GM12892 (cell line): ENCODE measurements at regions not wholly inside any gene's neighbourhood (a gene's known extent, or its start where the extent isn't known, plus 50 kb on each side); places are given as distances from the start of the nearest gene placed in this dataset.

ENCODE experiments used
- DNase-seq: peaks from one replicate; pipeline ENCODE4 v3.0.0; 2011; ENCODE audit not compliant: insufficient read length
- FAIRE-seq: peaks from 2 replicates; lab custom pipeline; 2011; peaks lifted over from hg19 to GRCh38; lab: Jason Lieb, UNC
- POLR2A ChIP-seq: IDR thresholded peaks from 2 replicates; pipeline ENCODE4 v1.6.1; 2011; ENCODE audit warnings: low read depth, low read length, control low read depth
- POLR2AphosphoS5 ChIP-seq: IDR thresholded peaks from 2 replicates; pipeline ENCODE4 v1.6.1; 2011; ENCODE audit warnings: low read depth, low read length, control low read depth
- TAF1 ChIP-seq: IDR thresholded peaks from 2 replicates; pipeline ENCODE4 v1.6.1; 2011; ENCODE audit warnings: low read depth, mild to moderate bottlenecking, control low read depth, low read length, borderline replicate concordance

GRCh38 chr2:216922175-216922780, 62.4 kb upstream of the TNP1 start:
- DNase-seq (no peak), FAIRE-seq (no peak)
- TF ChIP-seq POLR2A = no peak
- no peak for TF ChIP-seq POLR2AphosphoS5

- TF ChIP-seq POLR2AphosphoS5 (no peak), TAF1 (no peak), POLR2A (no peak)
- FAIRE-seq (no peak), DNase-seq (no peak)
Observed at GRCh38 chr2:216920937-216921456, 61.1 kb upstream of the TNP1 start.

GRCh38 chr2:216920143-216920876, 60.4 kb upstream of the TNP1 start:
- no peak for TF ChIP-seq POLR2A
- TF ChIP-seq POLR2AphosphoS5 = no peak
- no peak for TF ChIP-seq TAF1
- DNase-seq (no peak), FAIRE-seq (no peak)

- DNase-seq (no peak), FAIRE-seq (no peak)
- TF ChIP-seq TAF1 = no peak
- TF ChIP-seq POLR2AphosphoS5 = no peak
- TF ChIP-seq POLR2A = no peak
Observed at GRCh38 chr2:216918088-216918680, 58.3 kb upstream of the TNP1 start.

- no peak for FAIRE-seq
- TF ChIP-seq POLR2A = no peak
- no peak for TF ChIP-seq POLR2AphosphoS5
- no peak for TF ChIP-seq TAF1
- DNase-seq = no peak
Observed at GRCh38 chr2:216916956-216917650, 57.2 kb upstream of the TNP1 start.

- TF ChIP-seq POLR2AphosphoS5 (no peak), TAF1 (no peak), POLR2A (no peak)
- no peak for FAIRE-seq
- no peak for DNase-seq
Observed at GRCh38 chr2:216915557-216916150, 55.8 kb upstream of the TNP1 start.

GRCh38 chr2:216914491-216914890, 54.6 kb upstream of the TNP1 start:
- FAIRE-seq = no peak
- DNase-seq = no peak
- no peak for TF ChIP-seq POLR2AphosphoS5
- no peak for TF ChIP-seq POLR2A
- no peak for TF ChIP-seq TAF1

GRCh38 chr2:216911886-216912285, 52.0 kb upstream of the TNP1 start:
- TF ChIP-seq POLR2AphosphoS5 (no peak), POLR2A (no peak), TAF1 (no peak)
- no peak for FAIRE-seq

GRCh38 chr2:216911008-216911407, 51.1 kb upstream of the TNP1 start:
- DNase-seq = no peak
- FAIRE-seq = no peak
- TF ChIP-seq TAF1 (no peak), POLR2AphosphoS5 (no peak), POLR2A (no peak)

More at GRCh38 chr2:216911886-216912285, 52.0 kb upstream of the TNP1 start:
- DNase-seq = no peak

GRCh38 chr2:216909541-216910210, 49.8 kb upstream of the TNP1 start:
- FAIRE-seq (no peak), DNase-seq (no peak)
- TF ChIP-seq POLR2AphosphoS5 (no peak), TAF1 (no peak), POLR2A (no peak)
